ENCODE measurements at regions not wholly inside any gene's neighbourhood (a gene's known extent, or its start where the extent isn't known, plus 50 kb on each side); places are given as distances from the start of the nearest gene placed in this dataset.
A peak's percentile ranks its signal among the peaks of the same experiment; 100 is the strongest.
"Not testable (repeated sequence)": the region's sequence is repeated elsewhere in the genome, so short reads cannot be mapped to it uniquely, and the experiment has no call there.

GRCh38 chr1:235059221-235059620 lies 69.4 kb downstream of the TOMM20 start:
- DNase-seq (ENCODE audit: low spot score) = no peak

DNA sequence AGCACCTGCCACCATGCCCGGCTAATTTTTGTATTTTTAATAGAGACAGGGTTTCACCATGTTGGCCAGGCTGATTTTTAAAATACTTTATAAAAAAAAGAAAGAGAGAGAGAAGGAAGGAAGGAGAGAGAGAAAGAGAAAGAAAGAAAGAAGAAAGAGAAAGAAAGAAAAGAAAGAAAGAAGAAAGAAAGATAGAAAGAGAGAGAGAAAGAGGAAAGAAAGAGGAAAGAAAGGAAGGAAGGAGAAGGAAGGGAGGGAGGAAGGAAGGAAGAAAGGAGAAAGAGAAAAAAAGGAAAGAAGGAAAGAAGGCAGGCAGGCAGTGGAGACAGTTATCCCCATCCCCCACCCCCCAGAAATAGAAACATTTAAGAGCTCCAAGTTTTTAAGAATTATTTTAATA lies 69.9 kb downstream of the TOMM20 start:
- no peak for DNase-seq (ENCODE audit: low spot score)

DNA sequence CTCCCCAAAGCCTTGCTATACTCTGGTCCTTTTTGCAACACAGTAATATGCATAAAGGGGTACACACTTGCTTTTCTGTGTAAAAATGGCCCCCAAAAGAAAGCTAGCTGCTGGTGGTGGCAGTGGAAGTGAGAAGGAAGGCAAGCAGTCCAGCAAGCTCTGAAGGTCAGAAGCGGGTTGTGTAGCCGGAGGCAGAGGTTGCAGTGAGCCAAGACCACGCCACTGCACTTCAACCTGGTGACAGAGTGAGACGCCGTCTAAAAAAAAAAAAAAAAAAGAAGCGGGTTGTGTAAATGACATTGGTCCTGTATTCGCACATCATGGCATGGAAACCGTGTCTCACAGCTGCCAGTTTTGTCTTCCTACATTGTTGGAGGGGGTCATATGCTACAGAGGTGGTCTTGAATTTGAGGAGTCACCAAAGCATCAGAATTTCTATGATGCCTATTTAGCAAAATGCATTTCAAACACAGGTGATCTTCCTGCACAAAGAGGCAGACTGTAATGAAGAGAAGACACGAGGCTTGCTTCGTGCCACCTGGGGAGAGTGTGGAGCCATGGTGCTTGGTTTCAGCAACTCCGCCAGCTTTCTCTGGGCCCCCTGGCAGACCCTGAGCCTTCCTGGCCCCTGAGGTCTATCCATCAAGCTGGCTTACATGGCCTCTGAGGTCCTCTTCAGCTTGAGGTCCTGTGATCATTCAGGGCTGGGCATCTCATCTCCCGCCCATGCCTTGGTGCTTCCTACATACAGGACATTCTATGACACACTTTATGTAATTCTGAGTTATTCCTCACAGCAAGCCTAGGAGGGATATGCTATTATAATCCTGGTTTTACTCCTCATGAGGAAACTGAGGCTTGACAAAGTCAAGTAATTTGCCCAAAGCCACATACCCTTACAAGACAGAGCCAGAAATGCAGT lies 71.0 kb downstream of the TOMM20 start:
- no peak for DNase-seq (ENCODE audit: low spot score)

GRCh38 chr1:235056937-235057336 lies 71.7 kb downstream of the TOMM20 start:
- DNase-seq (ENCODE audit: low spot score) = peak; percentile 42

DNA sequence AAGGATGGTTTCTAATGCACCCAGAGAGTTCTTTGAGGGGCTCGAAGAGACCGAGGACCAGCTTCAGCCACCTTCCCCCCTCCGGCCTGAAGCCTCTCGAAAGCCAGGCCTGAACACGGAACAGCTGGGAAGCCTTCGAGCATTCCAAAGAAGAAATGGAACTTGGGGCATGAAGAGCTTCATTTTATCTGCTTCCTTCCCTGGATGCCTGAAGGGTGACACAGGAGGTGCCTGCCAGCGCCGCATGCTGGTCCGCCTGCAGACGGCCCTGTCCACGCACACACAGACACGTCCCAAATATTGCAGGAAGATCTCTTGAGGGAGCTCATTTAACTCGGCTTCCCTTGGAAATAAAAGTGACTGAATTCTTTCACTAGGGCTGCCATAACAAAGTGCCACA lies 73.7 kb downstream of the TOMM20 start:
- no peak for DNase-seq (ENCODE audit: low spot score)

DNA sequence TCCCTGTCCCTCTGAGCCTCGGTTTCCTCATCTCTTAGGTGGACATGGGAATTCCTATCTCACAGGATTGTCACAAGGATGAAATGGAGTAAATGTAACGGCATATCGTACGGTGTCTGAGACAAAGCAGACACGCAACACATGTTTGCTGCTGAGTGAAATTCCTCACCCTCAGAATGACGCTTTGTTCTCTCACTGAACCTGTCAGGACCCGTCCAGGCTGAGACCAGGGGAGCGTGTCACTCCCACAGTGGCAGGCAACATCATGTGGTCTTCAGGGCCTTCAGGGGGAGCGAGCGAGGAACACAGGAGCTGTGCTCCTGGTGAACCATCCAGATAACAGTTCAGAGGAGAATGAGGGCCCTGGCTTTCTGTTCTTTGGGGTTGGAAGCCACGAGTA lies 74.2 kb downstream of the TOMM20 start:
- DNase-seq (ENCODE audit: low spot score) = no peak

GRCh38 chr1:235052067-235053008 lies 76.3 kb downstream of the TOMM20 start:
- DNase-seq (ENCODE audit: low spot score) = no peak

DNA sequence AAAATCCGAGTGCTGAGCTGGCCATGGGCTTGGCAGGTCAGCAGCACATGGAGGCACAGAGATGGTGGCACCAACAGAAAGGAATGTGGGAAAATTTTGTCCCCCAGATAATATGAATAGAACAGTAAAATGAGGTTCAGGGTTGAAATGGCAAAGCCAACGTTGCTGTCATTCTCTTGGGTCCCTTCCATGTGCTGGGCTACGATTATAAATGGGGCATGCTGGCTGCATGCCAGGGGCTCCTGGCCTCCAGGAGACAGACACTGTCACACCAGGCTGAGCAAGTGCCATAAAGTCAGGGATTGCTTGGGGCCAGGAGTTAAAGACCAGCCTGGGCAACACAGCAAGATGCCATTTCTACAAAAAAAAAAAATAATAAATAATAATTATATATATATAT lies 77.1 kb downstream of the TOMM20 start:
- peak; percentile 17 for DNase-seq (ENCODE audit: low spot score)

- no peak for DNase-seq (ENCODE audit: low spot score)
Observed at GRCh38 chr1:235050911-235051360, 77.7 kb downstream of the TOMM20 start.

GRCh38 chr1:235049716-235050378 lies 78.8 kb downstream of the TOMM20 start:
- DNase-seq (ENCODE audit: low spot score) = not testable (repeated sequence)

DNA sequence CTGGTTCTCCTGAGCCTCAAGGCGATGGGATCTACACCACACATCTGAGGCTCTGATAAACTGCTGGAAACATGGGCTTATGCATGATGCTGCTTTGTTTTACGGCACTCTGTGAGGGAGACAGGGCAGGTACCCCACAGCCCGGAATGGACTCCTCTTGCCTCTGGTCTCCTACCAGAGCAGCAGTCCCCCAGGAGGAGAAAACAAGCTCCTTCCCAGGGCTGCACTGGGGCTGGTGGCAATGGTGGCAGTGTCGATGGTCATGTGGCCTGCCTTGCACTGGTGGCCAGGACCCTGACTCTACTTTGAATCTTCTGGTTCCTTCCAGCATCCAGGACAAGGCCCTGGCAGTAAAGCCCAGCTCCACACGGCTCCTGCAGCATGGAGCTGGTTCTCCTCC lies 79.4 kb downstream of the TOMM20 start:
- no peak for DNase-seq (ENCODE audit: low spot score)

GRCh38 chr1:235047331-235047871 lies 81.2 kb downstream of the TOMM20 start:
- DNase-seq (ENCODE audit: low spot score) = no peak

DNA sequence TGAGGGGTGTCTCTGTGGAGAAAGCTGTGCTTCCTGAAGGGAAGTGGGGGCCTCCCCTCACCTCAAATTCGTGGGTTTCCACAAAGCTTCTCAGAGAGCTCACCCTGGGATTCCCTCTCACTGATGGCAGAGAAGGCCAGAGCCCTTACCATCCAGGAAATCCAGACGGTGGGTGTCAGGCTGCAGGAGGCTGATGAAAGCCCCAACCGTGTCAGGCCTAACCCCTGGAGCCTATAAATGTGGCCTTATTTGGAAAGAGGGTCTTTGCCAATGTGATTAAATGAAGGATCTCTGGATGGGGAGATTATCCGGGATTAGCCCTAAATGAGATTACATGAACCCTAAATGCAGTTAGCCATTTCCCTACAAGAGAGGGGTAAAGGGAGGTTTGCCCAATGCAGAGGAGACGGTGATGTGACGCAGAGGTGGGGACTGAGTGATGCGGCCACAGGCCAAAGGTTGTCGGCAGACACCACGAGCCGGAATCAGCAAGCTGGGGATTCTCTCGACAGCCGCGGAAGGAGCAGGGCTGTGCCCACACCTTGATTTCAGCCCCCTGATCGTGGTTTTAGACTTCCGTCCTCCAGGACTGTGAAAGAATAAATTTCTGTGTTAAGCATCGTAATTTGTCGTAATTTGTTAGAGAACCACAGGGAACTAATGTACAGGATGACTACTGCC lies 82.6 kb downstream of the TOMM20 start:
- no peak for DNase-seq (ENCODE audit: low spot score)

DNA sequence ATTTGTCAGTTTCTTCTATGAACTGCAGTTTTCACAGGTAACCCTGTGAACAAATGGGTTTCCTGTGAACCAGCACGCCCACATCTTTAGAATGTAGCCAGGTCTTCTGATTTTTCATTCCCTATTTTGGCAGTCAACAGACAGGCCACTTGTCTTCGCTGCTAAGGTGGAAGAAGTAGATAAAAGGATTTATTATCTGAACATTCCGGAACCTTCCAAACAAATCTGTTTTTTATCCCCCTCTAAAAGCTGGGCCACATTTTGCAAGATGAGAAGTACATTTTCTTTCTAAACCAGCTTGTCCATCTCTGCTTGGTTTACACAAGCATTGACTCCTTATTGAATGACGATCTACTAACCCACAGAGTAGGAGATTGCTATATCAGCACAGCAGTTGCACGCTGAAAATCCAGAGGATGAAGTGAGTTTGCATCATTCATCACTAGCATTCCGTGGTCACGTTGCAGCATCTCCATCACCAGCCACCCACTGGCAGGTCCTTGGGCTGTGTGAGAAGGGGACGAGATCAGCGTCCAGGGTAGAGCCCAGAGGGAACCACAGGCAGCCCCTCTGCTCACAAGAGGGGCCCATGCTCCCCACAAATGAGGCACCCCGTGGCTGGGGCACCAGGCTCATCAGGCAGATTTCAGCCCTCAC lies 83.5 kb downstream of the TOMM20 start:
- no peak for DNase-seq (ENCODE audit: low spot score)

GRCh38 chr1:235043234-235043633 lies 85.4 kb downstream of the TOMM20 start:
- no peak for DNase-seq (ENCODE audit: low spot score)

DNA sequence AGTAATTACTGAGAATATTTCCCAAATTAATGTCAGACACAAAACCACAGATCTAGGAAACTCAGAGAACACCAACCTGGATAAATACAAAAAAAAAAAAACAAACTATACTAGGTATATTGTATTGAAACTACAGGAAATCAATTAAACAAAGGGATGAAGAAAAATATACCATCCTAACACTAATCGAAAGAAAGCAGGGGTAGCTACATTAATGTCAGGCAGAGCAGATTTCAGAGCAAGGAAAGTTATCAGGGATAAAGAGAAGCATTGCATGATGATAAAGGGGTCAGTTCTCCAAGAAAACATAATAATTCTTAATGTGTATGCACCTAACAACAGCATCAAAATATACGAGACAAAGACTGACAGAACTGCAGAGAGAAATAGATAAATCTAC lies 89.9 kb downstream of the TOMM20 start:
- DNase-seq (ENCODE audit: low spot score) = no peak

- no peak for DNase-seq (ENCODE audit: low spot score)
Observed at GRCh38 chr1:235035928-235036327, 92.7 kb downstream of the TOMM20 start.

DNA sequence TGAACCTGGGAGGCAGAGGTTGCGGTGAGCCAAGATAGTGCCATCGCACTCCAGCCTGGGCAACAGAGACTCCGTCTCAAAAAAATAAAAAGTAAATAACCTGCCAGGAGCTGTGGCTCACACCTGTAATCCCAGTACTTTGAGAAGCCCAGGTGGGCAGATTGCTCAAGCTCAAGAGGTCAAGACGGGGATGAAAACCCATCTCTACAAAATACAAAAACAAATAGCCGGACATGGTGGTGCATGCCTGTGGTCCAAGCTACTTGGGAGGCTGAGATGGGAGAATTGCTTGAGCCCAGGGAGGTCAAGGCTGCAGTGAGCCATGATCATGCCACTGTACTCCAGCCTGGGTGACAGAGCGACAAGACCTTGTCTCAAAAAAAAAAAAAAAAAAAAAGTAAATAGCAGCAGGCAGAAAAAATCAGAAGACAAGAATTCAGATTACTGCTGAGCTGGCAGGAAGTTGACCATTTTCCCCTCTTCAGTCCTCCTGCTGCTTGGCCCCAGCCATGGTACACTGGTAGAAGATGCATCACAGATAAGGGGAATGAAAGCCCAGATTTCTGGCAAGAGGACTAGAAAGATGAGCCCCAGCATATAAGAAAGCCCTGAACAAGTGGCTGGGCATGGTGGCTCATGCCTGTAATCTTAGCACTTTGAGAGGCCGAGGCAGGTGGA lies 97.6 kb downstream of the TOMM20 start:
- no peak for DNase-seq (ENCODE audit: low spot score)

- no peak for DNase-seq (ENCODE audit: low spot score)
Observed at GRCh38 chr1:235027862-235028250, 100.8 kb downstream of the TOMM20 start.
